22Rv1 (cell line): ENCODE measurements at regions not wholly inside any gene's neighbourhood (a gene's known extent, or its start where the extent isn't known, plus 50 kb on each side); places are given as distances from the start of the nearest gene placed in this dataset.

Experiments
- CTCF ChIP-seq: fragments of 450-650 bp; IDR thresholded peaks from 2 replicates; pipeline ENCODE4 v1.5.1; 2017; ENCODE audit warnings: mild to moderate bottlenecking
- ZFX ChIP-seq: fragments of 450-650 bp; IDR thresholded peaks from 2 replicates; pipeline ENCODE4 v1.6.1; 2017; ENCODE audit warnings: antibody characterized with exemption, borderline replicate concordance

GRCh38 chr21:23215261-23215660, 2217.1 kb downstream of the NCAM2 start:
- no peak for TF ChIP-seq CTCF
- TF ChIP-seq ZFX = no peak
